Liver (tissue), 3 donors: ENCODE measurements at regions not wholly inside any gene's neighbourhood (a gene's known extent, or its start where the extent isn't known, plus 50 kb on each side); places are given as distances from the start of the nearest gene placed in this dataset.

ENCODE experiments used
- CTCF ChIP-seq: fragments of 150-350 bp; IDR thresholded peaks from 2 replicates; pipeline ENCODE4 v1.5.1; 2017; ENCODE audit warnings: improper control_type of control experiment, low read depth, low read length; ENCODE audit not compliant: missing input control
- GABPA ChIP-seq, 2 donors: IDR thresholded peaks in 1 of 2; conservative IDR thresholded peaks in 1 of 2; 2 replicates each; pipeline ENCODE4 v1.6.1; 2016; ENCODE audit warnings: antibody characterized with exemption in 2 of 2, mild to moderate bottlenecking in 1 of 2, moderate library complexity in 1 of 2
- HNF4G ChIP-seq: IDR thresholded peaks from 2 replicates; pipeline ENCODE4 v1.6.1; 2016; ENCODE audit warnings: antibody characterized with exemption
- MAX ChIP-seq: IDR thresholded peaks from 2 replicates; pipeline ENCODE4 v1.6.1; 2016; ENCODE audit warnings: antibody characterized with exemption
- RAD21 ChIP-seq, 2 donors: IDR thresholded peaks; 2 replicates each; pipeline ENCODE4 v1.6.1; 2016; ENCODE audit warnings: antibody characterized with exemption in 2 of 2, mild to moderate bottlenecking in 2 of 2
- REST ChIP-seq: IDR thresholded peaks from 2 replicates; pipeline ENCODE4 v1.6.1; 2016; ENCODE audit warnings: antibody characterized with exemption, mild to moderate bottlenecking
- SP1 ChIP-seq: IDR thresholded peaks from 2 replicates; pipeline ENCODE4 v1.6.1; 2018; ENCODE audit warnings: antibody characterized with exemption, mild to moderate bottlenecking
- TAF1 ChIP-seq: conservative IDR thresholded peaks from 2 replicates; pipeline ENCODE4 v1.6.1; 2016; ENCODE audit warnings: antibody characterized with exemption, mild to moderate bottlenecking
- donor health status: healthy.
- donor health status: healthy.

GRCh38 chr10:106038246-106038645 lies 1126.3 kb downstream of the SORCS1 start:
- TF ChIP-seq CTCF: no peak
- TF ChIP-seq RAD21 (IDR thresholded peaks at IDR 0.05): no peak
- TF ChIP-seq TAF1: no peak
- no peak for TF ChIP-seq HNF4G
- TF ChIP-seq SP1: no peak
- no peak for TF ChIP-seq REST
- no peak for TF ChIP-seq GABPA (IDR thresholded peaks at IDR 0.05 in 1 of 2, conservative IDR thresholded peaks at IDR 0.05 in 1 of 2)
- no peak for TF ChIP-seq MAX
